K562 (cell line): ENCODE measurements at regions not wholly inside any gene's neighbourhood (a gene's known extent, or its start where the extent isn't known, plus 50 kb on each side); places are given as distances from the start of the nearest gene placed in this dataset.

Experiments used
- ATAC-seq: fragments of 200-7000 bp; cut with Tn5 transposase; 3 replicates; pipeline ENCODE4 v1.9.1; 2020; ENCODE audit warnings: moderate library complexity
- BruUV-seq: library from RNA; stranded (reverse); fragments of 400-500 nt; replicated peaks from 2 replicates; lab custom pipeline; 2021; lab: Mats Ljungman, UMichigan
- CTCF ChIA-PET: fragments of 300-600 bp; formaldehyde crosslinking; extraction: SDS; loops from one replicate; lab custom pipeline; 2021; ENCODE audit warnings: low intra/inter-chr PET ratio; lab: Yijun Ruan, JAX
- POLR2A ChIA-PET: fragments of 300-600, 350-650 bp; sonication (Branson Sonifier 250); formaldehyde crosslinking; extraction: SDS; loops from one replicate; lab custom pipeline; 2021; ENCODE audit warnings: antibody characterized with exemption, inconsistent platforms; lab: Yijun Ruan, JAX
- DNase-seq, 4 experiments: peaks; one replicate each; pipeline versions ENCODE4 v3.0.0 to v3.0.0-alpha.2; 2011 to 2018; ENCODE audit warnings: low spot score in 3 of 4, mixed read lengths in 3 of 4; ENCODE audit errors: extremely low read depth in 1 of 4
- FAIRE-seq: peaks from 2 replicates; lab custom pipeline; 2011; peaks lifted over from hg19 to GRCh38; lab: Jason Lieb, UNC
- H2AFZ ChIP-seq: 2 replicates; pipeline ENCODE4 v1.6.0; 2011; ENCODE audit warnings: low read depth, low read length, control low read depth, inconsistent platforms
- H3K27ac ChIP-seq: fragments of 200-600 bp; 3 replicates; pipeline ENCODE4 v1.8.0; 2011; ENCODE audit warnings: low read depth, mild to moderate bottlenecking, control low read depth, inconsistent platforms, low read length, moderate library complexity, mixed read lengths; ENCODE audit errors: extremely low read depth
- H3K27me3 ChIP-seq, 2 experiments: fragments of 300-600 bp in 1 of 2; 2 replicates in 1 of 2; 3 replicates in 1 of 2; pipeline versions ENCODE4 v1.6.0 to v1.8.0; 2011; ENCODE audit warnings: inconsistent platforms in 2 of 2, low read length in 2 of 2, mild to moderate bottlenecking in 1 of 2, mixed read lengths in 1 of 2, moderate library complexity in 1 of 2; ENCODE audit not compliant: control insufficient read depth in 2 of 2, insufficient read depth in 2 of 2
- H3K36me3 ChIP-seq: fragments of 300-600 bp; 3 replicates; pipeline ENCODE4 v1.8.0; 2011; ENCODE audit warnings: mild to moderate bottlenecking, low read length, inconsistent platforms; ENCODE audit not compliant: control insufficient read depth, insufficient read depth
- H3K4me1 ChIP-seq, 2 experiments: fragments of 200-600 bp in 1 of 2; replicated peaks in 1 of 2; 2 replicates in 1 of 2; 3 replicates in 1 of 2; pipeline versions ENCODE4 v1.5.1 to v1.8.0; 2011; ENCODE audit warnings: inconsistent platforms in 2 of 2, low read length in 2 of 2, mild to moderate bottlenecking in 1 of 2, mixed read lengths in 1 of 2, moderate library complexity in 1 of 2; ENCODE audit not compliant: control insufficient read depth in 2 of 2, insufficient read depth in 2 of 2
- H3K4me2 ChIP-seq: 2 replicates; pipeline ENCODE4 v1.6.1; 2011; ENCODE audit warnings: low read length, control low read depth, inconsistent platforms, mixed read lengths; ENCODE audit not compliant: insufficient read depth
- H3K4me3 ChIP-seq: fragments of 200-600 bp; sonication (generic), shearing (Covaris generic); 2 replicates; pipeline ENCODE4 v1.5.1; 2016; ENCODE audit warnings: control low read depth, inconsistent platforms
- H3K79me2 ChIP-seq: fragments of 200-600 bp; 3 replicates; pipeline ENCODE4 v1.8.0; 2011; ENCODE audit warnings: low read length, inconsistent platforms; ENCODE audit not compliant: control insufficient read depth, insufficient read depth
- H3K9ac ChIP-seq, 2 experiments: 2 replicates each; pipeline versions ENCODE4 v1.6.0 to v1.6.1; 2011; ENCODE audit warnings: low read depth in 2 of 2, low read length in 2 of 2, control low read depth in 1 of 2, inconsistent platforms in 1 of 2, mild to moderate bottlenecking in 1 of 2, mixed read lengths in 1 of 2; ENCODE audit not compliant: insufficient read depth in 1 of 2
- H3K9me1 ChIP-seq: one replicate; pipeline ENCODE4 v1.6.0; 2011; ENCODE audit warnings: inconsistent platforms, mild to moderate bottlenecking, low read length, moderate library complexity; ENCODE audit not compliant: control insufficient read depth, insufficient read depth
- H3K9me3 ChIP-seq: replicated peaks from 2 replicates; pipeline ENCODE4 v1.5.1; 2011; ENCODE audit warnings: low read depth, low read length, inconsistent platforms; ENCODE audit not compliant: control insufficient read depth, insufficient read depth
- H4K20me1 ChIP-seq: replicated peaks from 2 replicates; pipeline ENCODE4 v1.6.1; 2011; ENCODE audit warnings: low read length, inconsistent platforms, mixed read lengths; ENCODE audit not compliant: control insufficient read depth, insufficient read depth
- CBFA2T3 ChIP-seq: fragments of 450-650 bp; IDR thresholded peaks from 2 replicates; pipeline ENCODE4 v1.6.1; 2017
- FOXA3 ChIP-seq, 2 experiments: fragments of 450-650 bp in 1 of 2; sonication (generic) in 1 of 2; formaldehyde crosslinking; IDR thresholded peaks in 1 of 2; conservative IDR thresholded peaks in 1 of 2; 2 replicates each; pipeline versions ENCODE4 v1.4.0 to v1.8.0; 2020 to 2022; ENCODE audit warnings: mild to moderate bottlenecking in 2 of 2, missing genetic modification reagents in 1 of 2
- HCFC1 ChIP-seq: IDR thresholded peaks from 2 replicates; pipeline ENCODE4 v1.6.1; 2012; ENCODE audit warnings: low read depth, low read length, improper control_type of control experiment
- PRMT5 ChIP-seq: sonication (generic); formaldehyde crosslinking; IDR thresholded peaks from 2 replicates; pipeline ENCODE4 v1.5.0; 2020; ENCODE audit warnings: missing genetic modification reagents
- SAP30 ChIP-seq: fragments of 200-600 bp; sonication (generic); IDR thresholded peaks from 2 replicates; pipeline ENCODE4 v1.6.1; 2012; ENCODE audit warnings: borderline replicate concordance, low read depth, mild to moderate bottlenecking, moderate library complexity, low read length, control low read depth, inconsistent platforms; ENCODE audit not compliant: insufficient read depth, poor library complexity, severe bottlenecking
- SMARCC2 ChIP-seq: fragments of 450-650 bp; IDR thresholded peaks from 2 replicates; pipeline ENCODE4 v1.6.1; 2017; ENCODE audit warnings: antibody characterized with exemption, moderate library complexity, mild to moderate bottlenecking, low read depth
- ZBTB7A ChIP-seq: IDR thresholded peaks from 2 replicates; pipeline ENCODE4 v1.6.1; 2011; ENCODE audit warnings: low read depth, mild to moderate bottlenecking, low read length, moderate library complexity, borderline replicate concordance; ENCODE audit not compliant: control insufficient read depth
- ZNF79 ChIP-seq: fragments of 250-450 bp; sonication (Bioruptor Pico); IDR thresholded peaks from 2 replicates; pipeline ENCODE4 v1.4.0; 2020; ENCODE audit warnings: low read depth, mild to moderate bottlenecking, moderate library complexity
- WGBS: fragments of 100-300 bp; shearing (Covaris generic); methylation state at CpG from one replicate; pipeline ENCODE4 v1.1.6; 2016; ENCODE audit warnings: low coverage, mixed read lengths; ENCODE audit not compliant: insufficient coverage; ENCODE audit errors: missing lambda C conversion rate; 5-methylcytosine and 5-hydroxymethylcytosine counted together
- in situ Hi-C: fragments of 300-500 bp; cut with MboI; formaldehyde crosslinking; loops from 4 replicates; pipeline ENCODE4 v1.15.0; 2018; ENCODE audit warnings: inconsistent platforms, mixed read lengths
- intact Hi-C: fragments of 100-400 bp; cut with micrococcal nuclease; formaldehyde crosslinking; loops from 2 replicates; pipeline ENCODE4 v1.14.2; 2022

DNA sequence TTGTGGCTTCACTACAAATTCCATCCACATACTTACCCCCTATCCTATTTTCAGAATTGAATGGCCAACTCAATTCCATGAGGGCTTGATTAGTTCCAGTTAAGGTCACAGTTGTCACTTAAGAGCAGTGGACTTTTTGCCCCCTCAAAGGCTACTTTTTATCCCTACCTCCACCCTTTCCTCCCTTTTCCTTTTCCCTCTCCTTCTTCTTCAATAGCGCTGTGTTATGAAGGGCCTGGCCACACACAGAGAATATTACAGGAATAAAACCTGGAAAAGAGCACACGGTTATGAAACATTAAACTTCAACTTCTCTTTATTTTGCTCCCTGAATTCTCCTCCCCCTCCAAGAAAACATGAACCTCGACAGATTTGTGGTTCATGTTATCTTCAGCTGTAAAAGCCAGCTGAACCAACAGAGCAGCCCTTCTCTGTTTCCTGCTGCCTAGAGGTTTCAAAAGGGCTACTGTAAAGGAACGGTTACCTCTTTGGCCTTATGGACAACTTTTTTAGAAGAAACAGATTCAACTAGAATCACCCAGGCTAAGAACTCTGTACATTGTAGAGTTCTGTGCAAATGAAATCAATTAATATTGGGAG, 87.0 kb upstream of the RPL34 start:
- no peak overlapping the region for H3K4me2 ChIP-seq
- in situ Hi-C loops, result no loop called here
- H3K79me2 ChIP-seq, result no peaks in the 10 kb centered on the region
- no TSS peak for BruUV-seq
- H3K9me3 ChIP-seq, result no peaks in the 10 kb centered on the region
- FAIRE-seq (no peak), DNase-seq (no peak), ATAC-seq (no peak)
- H3K4me1 ChIP-seq, result no peaks in the 10 kb centered on the region
- H3K36me3 ChIP-seq, result no peaks in the 10 kb centered on the region
- TF ChIP-seq SAP30 (no peak), CBFA2T3 (0 out of 2 replicates have a peak, but pooled peaks have one; percentile 22), ZBTB7A (no peak), FOXA3 (CRISPR knock-in tag; conservative IDR thresholded peaks at IDR 0.05 in 1 of 2, IDR thresholded peaks at IDR 0.05 in 1 of 2) (peak; percentile 87 to 88)
- intact Hi-C loops, result no loop called here
- no peak overlapping the region for H3K4me3 ChIP-seq
- no peak overlapping the region for H3K27ac ChIP-seq
- H3K9me1 ChIP-seq, result no peaks in the 10 kb centered on the region
- H3K9ac ChIP-seq, result no peak overlapping the region
- POLR2A ChIA-PET, result interaction anchor here (0.7 to 1.4 kb wide), 2 partner anchors 87 to 272 kb away, joined by 3 to 6 read pairs; partner anchors contain the start of gene RPL34
- peaks cover 2 to 9% of the 10 kb centered on the region in 2 experiments; a peak in 3 of 5 replicates for H3K27me3 ChIP-seq
- H4K20me1 ChIP-seq, result no peaks in the 10 kb centered on the region; the same call in 1 of the 2 replicates
- no peak overlapping the region for H2AFZ ChIP-seq
- WGBS, result 0% methylated on average over 4 of the region's 4 CpGs
- CTCF ChIA-PET, result no interaction called here

DNA sequence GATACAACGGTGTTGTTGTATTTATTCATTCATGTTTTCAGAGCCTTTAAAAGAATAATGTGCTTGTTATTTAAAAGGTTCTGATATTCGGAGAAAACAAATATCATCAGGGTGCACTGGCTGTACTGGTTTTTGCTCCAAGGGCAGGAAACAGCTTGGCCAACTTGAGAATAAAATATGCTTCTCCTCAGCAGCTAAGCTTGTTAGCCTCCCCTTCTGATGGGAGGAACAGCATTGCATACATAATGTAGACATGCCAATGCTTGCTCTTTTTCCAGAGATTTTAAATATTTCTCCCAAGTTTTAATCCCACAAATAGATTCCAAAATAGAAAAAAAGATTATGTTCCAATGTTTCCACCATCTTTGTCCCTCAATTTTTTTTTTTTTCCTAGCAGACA, 87.6 kb upstream of the RPL34 start:
- no peak overlapping the region for H3K27ac ChIP-seq
- H4K20me1 ChIP-seq, result no peaks in the 10 kb centered on the region; the same call in 1 of the 2 replicates
- TF ChIP-seq PRMT5 (CRISPR knock-in tag) (no peak), ZNF79 (no peak), SMARCC2 (no peak), HCFC1 (no peak)

More for the DNA sequence above, 87.6 kb upstream of the RPL34 start:
- WGBS, result 0% methylated on average over 2 of the region's 2 CpGs
- POLR2A ChIA-PET, result interaction anchor here (1.4 kb wide), 1 partner anchor 88 kb away, joined by 3 read pairs; the partner anchor contains the start of gene RPL34
- H3K9me1 ChIP-seq, result no peaks in the 10 kb centered on the region
- peaks cover 2 to 9% of the 10 kb centered on the region in 2 experiments; a peak in 3 of 5 replicates for H3K27me3 ChIP-seq
- in situ Hi-C loops (no loop called here), intact Hi-C loops (no loop called here)
- H3K4me3 ChIP-seq, result no peak overlapping the region
- no peaks in the 10 kb centered on the region for H3K79me2 ChIP-seq
- no peak overlapping the region for H2AFZ ChIP-seq
- no peak for ATAC-seq
- no peaks in the 10 kb centered on the region for H3K9me3 ChIP-seq
- DNase-seq, result no peak
- no peak overlapping the region for H3K9ac ChIP-seq
- no TSS peak for BruUV-seq
- no peak overlapping the region for H3K4me2 ChIP-seq
- no peaks in the 10 kb centered on the region for H3K4me1 ChIP-seq
- CTCF ChIA-PET, result no interaction called here
- H3K36me3 ChIP-seq, result no peaks in the 10 kb centered on the region
- FAIRE-seq, result no peak
